NAMALWA (cell line): ENCODE measurements at regions not wholly inside any gene's neighbourhood (a gene's known extent, or its start where the extent isn't known, plus 50 kb on each side); places are given as distances from the start of the nearest gene placed in this dataset.

Experiments
- DNase-seq: peaks from one replicate; pipeline ENCODE4 v3.0.0-alpha.2; 2015; ENCODE audit warnings: low spot score

- DNase-seq = no peak
Observed at GRCh38 chr9:95756986-95757385, 118.5 kb upstream of the ERCC6L2 start.

GRCh38 chr9:95756101-95756500 is 119.4 kb upstream of the ERCC6L2 start:
- DNase-seq = no peak

- no peak for DNase-seq
Observed at GRCh38 chr9:95755421-95755730, 120.1 kb upstream of the ERCC6L2 start.

GRCh38 chr9:95754533-95755420 is 120.7 kb upstream of the ERCC6L2 start:
- DNase-seq = no peak

GRCh38 chr9:95753762-95754465 is 121.6 kb upstream of the ERCC6L2 start:
- DNase-seq = no peak

GRCh38 chr9:95752129-95752731 is 123.3 kb upstream of the ERCC6L2 start:
- DNase-seq = no peak

GRCh38 chr9:95751520-95751790 is 124.0 kb upstream of the ERCC6L2 start:
- DNase-seq = no peak

GRCh38 chr9:95750725-95751519 is 124.6 kb upstream of the ERCC6L2 start:
- no peak for DNase-seq

GRCh38 chr9:95749493-95749892 is 126.0 kb upstream of the ERCC6L2 start:
- DNase-seq = no peak

- no peak for DNase-seq
Observed at GRCh38 chr9:95746408-95747180, 128.9 kb upstream of the ERCC6L2 start.

GRCh38 chr9:95742821-95743220 is 132.7 kb upstream of the ERCC6L2 start:
- DNase-seq = no peak

GRCh38 chr9:95741631-95742030 is 133.9 kb upstream of the ERCC6L2 start:
- DNase-seq = no peak

- no peak for DNase-seq
Observed at GRCh38 chr9:95740217-95741004, 135.1 kb upstream of the ERCC6L2 start.

- DNase-seq = no peak
Observed at GRCh38 chr9:95738438-95738837, 137.1 kb upstream of the ERCC6L2 start.

GRCh38 chr9:95736891-95737522 is 138.5 kb upstream of the ERCC6L2 start:
- no peak for DNase-seq

GRCh38 chr9:95736370-95736769 is 139.1 kb upstream of the ERCC6L2 start:
- peak; percentile 16 for DNase-seq

GRCh38 chr9:95735701-95736100 is 139.8 kb upstream of the ERCC6L2 start:
- no peak for DNase-seq

GRCh38 chr9:95733741-95734666 is 141.5 kb upstream of the ERCC6L2 start:
- no peak for DNase-seq
